ENCODE measurements at regions not wholly inside any gene's neighbourhood (a gene's known extent, or its start where the extent isn't known, plus 50 kb on each side); places are given as distances from the start of the nearest gene placed in this dataset.

DNA sequence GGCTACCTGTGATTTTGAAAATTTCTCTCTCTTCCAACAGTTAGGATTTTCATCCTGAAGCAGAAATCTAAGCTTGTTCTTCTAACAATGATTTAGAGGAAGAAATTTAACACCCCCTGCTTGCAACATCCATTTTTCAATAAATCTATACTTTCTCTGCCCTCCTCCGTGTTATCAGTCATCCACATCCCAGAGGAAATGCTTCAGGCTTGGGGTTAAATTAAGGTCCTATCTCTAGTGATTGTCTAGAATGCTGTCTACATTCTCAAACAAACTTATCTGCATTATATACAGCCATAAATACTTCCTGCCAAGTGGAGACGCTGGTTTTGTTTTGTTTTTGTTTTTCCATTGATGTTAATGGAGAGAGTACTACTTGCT is 371.0 kb downstream of the CSNK1G3 start:
- Histone ChIP-seq H4K5ac (ENCODE audit: insufficient read length, low read depth, low read length) (no peak overlapping the region), H4K8ac (ENCODE audit: extremely low read depth, insufficient read depth, low read length) (no peak overlapping the region), H3K27ac (ENCODE audit: low read depth, low read length) (no peak overlapping the region), H3K23ac (ENCODE audit: insufficient read length) (no peak overlapping the region), H3K79me2 (ENCODE audit: control insufficient read depth in 1 of 2, insufficient read depth in 2 of 2, low read length in 2 of 2) (no peaks in the 10 kb centered on the region), H2BK20ac (ENCODE audit: low read length) (no peak overlapping the region), H4K20me1 (replicated peaks in 1 of 2; ENCODE audit: control insufficient read depth in 1 of 2, insufficient read depth in 2 of 2, low read length in 2 of 2) (no peaks in the 10 kb centered on the region), H3K23me2 (ENCODE audit: low read depth, low read length) (no peaks in the 10 kb centered on the region), H2AK5ac (ENCODE audit: low read depth, low read length) (no peak overlapping the region), H3K56ac (replicated peaks; ENCODE audit: insufficient read length, low read depth, low read length) (no peak overlapping the region), H3K4ac (replicated peaks; ENCODE audit: insufficient read length, low read depth, low read length) (no peak overlapping the region), H2BK15ac (ENCODE audit: low read length) (no peak overlapping the region), H3K79me1 (ENCODE audit: low read depth, low read length) (no peaks in the 10 kb centered on the region), H2BK12ac (ENCODE audit: low read depth, low read length) (no peak overlapping the region), H3K9ac (replicated peaks in 1 of 4; ENCODE audit: extremely low read depth in 1 of 4, low read depth in 3 of 4, low read length in 3 of 4) (no peak overlapping the region), H3K4me1 (replicated peaks in 1 of 4; ENCODE audit: control insufficient read depth in 3 of 4, insufficient read depth in 4 of 4, low read length in 3 of 4) (peaks cover 0 to 4% (median 3%) of the 10 kb centered on the region in 4 experiments; a peak in 4 of 7 replicates), H2BK120ac (replicated peaks; ENCODE audit: low read depth, low read length) (no peak overlapping the region), H3K36me3 (ENCODE audit: control insufficient read depth in 2 of 4, insufficient read depth in 4 of 4, low read length in 3 of 4) (no peaks in the 10 kb centered on the region), H4K91ac (replicated peaks; ENCODE audit: insufficient read length, low read length) (no peak overlapping the region), H2AFZ (ENCODE audit: low read length) (no peak overlapping the region), H3K14ac (ENCODE audit: insufficient read length) (no peak overlapping the region), H3K4me2 (ENCODE audit: insufficient read depth in 1 of 2, low read depth in 2 of 2, low read length in 2 of 2) (no peak overlapping the region), H2BK5ac (ENCODE audit: low read depth, low read length) (no peak overlapping the region), H3K18ac (ENCODE audit: extremely low read depth, low read length) (no peak overlapping the region), H3K27me3 (replicated peaks in 1 of 4; ENCODE audit: control insufficient read depth in 3 of 4, extremely low read depth in 1 of 4, insufficient read depth in 3 of 4, low read length in 3 of 4) (no peaks in the 10 kb centered on the region), H3K4me3 (ENCODE audit: extremely low read depth in 1 of 4, insufficient read depth in 2 of 4, low read depth in 3 of 4, low read length in 4 of 4) (no peak overlapping the region), H3K9me3 (ENCODE audit: insufficient read depth in 2 of 2, low read depth in 1 of 2, low read length in 1 of 2) (no peaks in the 10 kb centered on the region)
- TF ChIP-seq ZNF274 (IDR thresholded peaks at IDR 0.05; ENCODE audit: borderline replicate concordance, extremely low read depth, low read length) (no peak), USF2 (IDR thresholded peaks at IDR 0.05; ENCODE audit: low read length) (no peak), RXRA (IDR thresholded peaks at IDR 0.05; ENCODE audit: insufficient read depth, low read depth, low read length) (no peak), KDM5A (IDR thresholded peaks at IDR 0.05; ENCODE audit: low read length) (no peak)
- TF ChIP-seq, protein P1, sequence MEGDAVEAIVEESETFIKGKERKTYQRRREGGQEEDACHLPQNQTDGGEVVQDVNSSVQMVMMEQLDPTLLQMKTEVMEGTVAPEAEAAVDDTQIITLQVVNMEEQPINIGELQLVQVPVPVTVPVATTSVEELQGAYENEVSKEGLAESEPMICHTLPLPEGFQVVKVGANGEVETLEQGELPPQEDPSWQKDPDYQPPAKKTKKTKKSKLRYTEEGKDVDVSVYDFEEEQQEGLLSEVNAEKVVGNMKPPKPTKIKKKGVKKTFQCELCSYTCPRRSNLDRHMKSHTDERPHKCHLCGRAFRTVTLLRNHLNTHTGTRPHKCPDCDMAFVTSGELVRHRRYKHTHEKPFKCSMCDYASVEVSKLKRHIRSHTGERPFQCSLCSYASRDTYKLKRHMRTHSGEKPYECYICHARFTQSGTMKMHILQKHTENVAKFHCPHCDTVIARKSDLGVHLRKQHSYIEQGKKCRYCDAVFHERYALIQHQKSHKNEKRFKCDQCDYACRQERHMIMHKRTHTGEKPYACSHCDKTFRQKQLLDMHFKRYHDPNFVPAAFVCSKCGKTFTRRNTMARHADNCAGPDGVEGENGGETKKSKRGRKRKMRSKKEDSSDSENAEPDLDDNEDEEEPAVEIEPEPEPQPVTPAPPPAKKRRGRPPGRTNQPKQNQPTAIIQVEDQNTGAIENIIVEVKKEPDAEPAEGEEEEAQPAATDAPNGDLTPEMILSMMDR (IDR thresholded peaks at IDR 0.05; ENCODE audit: control extremely low read depth in 1 of 3, insufficient read depth in 1 of 3, low read depth in 1 of 3, low read length in 3 of 3): no peak
- CTCF ChIA-PET (ENCODE audit: partially characterized antibody): no interaction called here
- no peak for DNase-seq (ENCODE audit: low read depth in 1 of 2, low spot score in 2 of 2)
- WGBS, 2 experiments (ENCODE audit: extremely low coverage in 1 of 2, insufficient coverage in 1 of 2, insufficient read length in 1 of 2, insufficient replicate concordance in 2 of 2, low coverage in 1 of 2, low lambda C conversion rate in 2 of 2, missing lambda C conversion rate in 1 of 2): 75% methylated on average over 2 of the region's 2 CpGs; no CpG with 5 or more reads in 1 of the 2 experiments
- FAIRE-seq: no peak
- POLR2A ChIA-PET (ENCODE audit: partially characterized antibody): no interaction called here

All from H1 (cell line).